ENCODE measurements at regions not wholly inside any gene's neighbourhood (a gene's known extent, or its start where the extent isn't known, plus 50 kb on each side); places are given as distances from the start of the nearest gene placed in this dataset.

DNA sequence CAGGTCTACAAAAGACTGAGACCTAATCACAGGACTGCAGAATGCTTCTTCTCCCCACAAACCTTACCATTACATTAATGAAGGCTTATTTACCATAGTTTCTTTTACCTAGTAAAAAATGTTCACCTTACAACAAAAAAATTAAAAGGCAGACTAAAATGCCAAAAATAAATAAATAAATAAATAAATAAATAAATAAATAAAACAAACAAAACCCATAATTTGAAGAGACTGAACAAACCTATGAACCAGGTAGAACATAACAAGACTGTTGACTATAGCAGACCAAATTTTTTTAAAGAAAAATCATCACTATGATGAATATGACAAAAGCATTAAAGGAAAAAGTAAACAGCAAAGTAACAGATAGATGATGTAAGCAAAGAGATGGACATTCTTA, 946.3 kb downstream of the EPHA7 start:
- no peak overlapping the region for H3K4me2 ChIP-seq (ENCODE audit: control insufficient read depth, insufficient read depth)
- H3K27ac ChIP-seq (ENCODE audit: control insufficient read depth, insufficient read depth) = no peak overlapping the region
- DNase-seq (ENCODE audit: low read depth, low spot score) (no peak), ATAC-seq (no peak), FAIRE-seq (no peak)
- RAD21 ChIA-PET (ENCODE audit: unreplicated experiment) = no interaction called here
- no peaks in the 10 kb centered on the region for H3K27me3 ChIP-seq (replicated peaks in 1 of 2; ENCODE audit: control insufficient read depth in 2 of 2, insufficient read depth in 2 of 2, low read length in 1 of 2)
- H2AFZ ChIP-seq (ENCODE audit: control insufficient read depth, low read depth, low read length) = no peak overlapping the region
- H3K9ac ChIP-seq (ENCODE audit: control insufficient read depth, insufficient read depth, low read length) = no peak overlapping the region
- SMC1A ChIA-PET (ENCODE audit: uncharacterized antibody, unreplicated experiment) = no interaction called here
- in situ Hi-C loops (cut with MboI) = no loop called here
- no peaks in the 10 kb centered on the region for H3K9me3 ChIP-seq (replicated peaks; ENCODE audit: control insufficient read depth, insufficient read depth, low read length)
- no peaks in the 10 kb centered on the region for H3K4me1 ChIP-seq (ENCODE audit: control insufficient read depth, insufficient read depth, low read length)
- intact Hi-C loops (cut with micrococcal nuclease; ENCODE audit: unreplicated experiment) = no loop called here
- POLR2A ChIA-PET = no interaction called here
- H3K36me3 ChIP-seq (ENCODE audit: control insufficient read depth in 2 of 2, insufficient read depth in 2 of 2, low read length in 1 of 2) = no peaks in the 10 kb centered on the region
- no peaks in the 10 kb centered on the region for H3K79me2 ChIP-seq (ENCODE audit: control insufficient read depth, insufficient read depth, low read length)
- no peak overlapping the region for H3K4me3 ChIP-seq
- no TSS peak for BruUV-seq (replicated peaks)
- H4K20me1 ChIP-seq (ENCODE audit: control insufficient read depth, insufficient read depth) = no peaks in the 10 kb centered on the region
- CTCF ChIA-PET = no interaction called here
- TF ChIP-seq PRDM15 (CRISPR knock-in tag; IDR thresholded peaks at IDR 0.05) = no peak
- TF ChIP-seq RAD51 (IDR thresholded peaks at IDR 0.05) = no peak
- TF ChIP-seq CHD2 (IDR thresholded peaks at IDR 0.05; ENCODE audit: borderline replicate concordance, low read depth, low read length) = no peak
- no peak for TF ChIP-seq BCLAF1 (IDR thresholded peaks at IDR 0.05)
- TF ChIP-seq POU2F2 (IDR thresholded peaks at IDR 0.05; ENCODE audit: borderline replicate concordance, low read depth, low read length) = no peak
- TF ChIP-seq E2F8 (IDR thresholded peaks at IDR 0.05; ENCODE audit: low read depth, partially characterized antibody) = no peak
- TF ChIP-seq ZNF217 (IDR thresholded peaks at IDR 0.05) = no peak
- TF ChIP-seq EZH2 (IDR thresholded peaks at IDR 0.05; ENCODE audit: borderline replicate concordance, control insufficient read depth, low read depth, low read length) = no peak
- TF ChIP-seq USF2 (IDR thresholded peaks at IDR 0.05; ENCODE audit: borderline replicate concordance, low read depth, low read length) = no peak
- TF ChIP-seq FOS (IDR thresholded peaks at IDR 0.05; ENCODE audit: borderline replicate concordance, extremely low read depth, insufficient read length) = no peak

Measured in GM12878 (cell line).